ENCODE measurements at regions not wholly inside any gene's neighbourhood (a gene's known extent, or its start where the extent isn't known, plus 50 kb on each side); places are given as distances from the start of the nearest gene placed in this dataset.

- no peak for TF ChIP-seq CTCF (conservative IDR thresholded peaks at IDR 0.05)
- no peak for TF ChIP-seq EZH2 (IDR thresholded peaks at IDR 0.05; ENCODE audit: low read depth)
- POLR2A ChIA-PET (ENCODE audit: unreplicated experiment) = no interaction called here
- CTCF ChIA-PET = interaction anchor here (0.7 kb wide), 1 partner anchor 16 kb away, joined by 7 read pairs; no protein-coding TSS in a partner anchor
Observed at GRCh38 chr2:172677363-172677762, 58.3 kb upstream of the RAPGEF4 start.

GRCh38 chr2:172680436-172681068 lies 55.1 kb upstream of the RAPGEF4 start:
- intact Hi-C loops (cut with micrococcal nuclease; ENCODE audit: unreplicated experiment) = no loop called here

More at GRCh38 chr2:172677363-172677762, 58.3 kb upstream of the RAPGEF4 start:
- no peaks in the 10 kb centered on the region for H3K9me2 ChIP-seq (ENCODE audit: insufficient read depth)
- H2AFZ ChIP-seq = no peak overlapping the region
- H3K36me3 ChIP-seq (ENCODE audit: low read depth) = no peaks in the 10 kb centered on the region
- intact Hi-C loops (cut with micrococcal nuclease; ENCODE audit: unreplicated experiment) = no loop called here
- no peak overlapping the region for H3K4me2 ChIP-seq
- H3K4me1 ChIP-seq (replicated peaks; ENCODE audit: insufficient read depth) = peaks cover 15% of the 10 kb centered on the region
- no peaks in the 10 kb centered on the region for H3K79me2 ChIP-seq (ENCODE audit: low read depth)
- BruUV-seq (replicated peaks) = no TSS peak
- H3K27me3 ChIP-seq (ENCODE audit: insufficient read depth, low read depth) = no peaks in the 10 kb centered on the region
- H4K20me1 ChIP-seq (ENCODE audit: insufficient read depth) = no peaks in the 10 kb centered on the region
- DNase-seq = no peak
- H3K9me3 ChIP-seq (ENCODE audit: insufficient read depth, low read depth) = no peaks in the 10 kb centered on the region
- H3F3A ChIP-seq (ENCODE audit: insufficient read depth, low read depth) = peaks cover 13% of the 10 kb centered on the region; the same call in 1 of the 2 replicates
- no peak overlapping the region for H3K4me3 ChIP-seq
- no peak overlapping the region for H3K27ac ChIP-seq

GRCh38 chr2:172685467-172685866 lies 50.2 kb upstream of the RAPGEF4 start:
- Histone ChIP-seq H3K36me3 (ENCODE audit: low read depth) (no peaks in the 10 kb centered on the region), H3K4me3 (no peak overlapping the region), H3K27ac (no peak overlapping the region), H3F3A (ENCODE audit: insufficient read depth, low read depth) (no peaks in the 10 kb centered on the region), H2AFZ (no peak overlapping the region), H3K27me3 (ENCODE audit: insufficient read depth, low read depth) (no peaks in the 10 kb centered on the region), H3K4me2 (no peak overlapping the region), H3K4me1 (replicated peaks; ENCODE audit: insufficient read depth) (no peaks in the 10 kb centered on the region), H4K20me1 (ENCODE audit: insufficient read depth) (no peaks in the 10 kb centered on the region), H3K9me2 (ENCODE audit: insufficient read depth) (no peaks in the 10 kb centered on the region), H3K79me2 (ENCODE audit: low read depth) (no peaks in the 10 kb centered on the region), H3K9me3 (ENCODE audit: insufficient read depth, low read depth) (no peaks in the 10 kb centered on the region)
- intact Hi-C loops (cut with micrococcal nuclease; ENCODE audit: unreplicated experiment) = no loop called here
- POLR2A ChIA-PET (ENCODE audit: unreplicated experiment) = no interaction called here
- BruUV-seq (replicated peaks) = no TSS peak
- DNase-seq = no peak
- TF ChIP-seq EZH2 (IDR thresholded peaks at IDR 0.05; ENCODE audit: low read depth) = no peak
- TF ChIP-seq CTCF (conservative IDR thresholded peaks at IDR 0.05) = no peak
- CTCF ChIA-PET = no interaction called here

More at GRCh38 chr2:172680436-172681068, 55.1 kb upstream of the RAPGEF4 start:
- Histone ChIP-seq H3K4me2 (no peak overlapping the region), H3K27ac (no peak overlapping the region), H3K36me3 (ENCODE audit: low read depth) (no peaks in the 10 kb centered on the region), H3F3A (ENCODE audit: insufficient read depth, low read depth) (no peaks in the 10 kb centered on the region), H3K79me2 (ENCODE audit: low read depth) (no peaks in the 10 kb centered on the region), H3K4me3 (no peak overlapping the region), H3K9me3 (ENCODE audit: insufficient read depth, low read depth) (no peaks in the 10 kb centered on the region), H3K9me2 (ENCODE audit: insufficient read depth) (no peaks in the 10 kb centered on the region), H3K27me3 (ENCODE audit: insufficient read depth, low read depth) (no peaks in the 10 kb centered on the region), H2AFZ (no peak overlapping the region), H4K20me1 (ENCODE audit: insufficient read depth) (no peaks in the 10 kb centered on the region), H3K4me1 (replicated peaks; ENCODE audit: insufficient read depth) (no peaks in the 10 kb centered on the region)
- no TSS peak for BruUV-seq (replicated peaks)
- ChIA-PET CTCF (no interaction called here), POLR2A (ENCODE audit: unreplicated experiment) (no interaction called here)
- no peak for DNase-seq
- TF ChIP-seq CTCF (conservative IDR thresholded peaks at IDR 0.05) = no peak
- TF ChIP-seq EZH2 (IDR thresholded peaks at IDR 0.05; ENCODE audit: low read depth) = no peak

All from PC-9 (cell line).